ENCODE measurements at regions not wholly inside any gene's neighbourhood (a gene's known extent, or its start where the extent isn't known, plus 50 kb on each side); places are given as distances from the start of the nearest gene placed in this dataset.

GRCh38 chr11:43574949-43575912 is 105.3 kb upstream of the HSD17B12 start:
- H3K27ac ChIP-seq: no peak overlapping the region
- no peak for DNase-seq (ENCODE audit: low read depth, low spot score)

- DNase-seq (ENCODE audit: low read depth, low spot score): no peak
Measured at GRCh38 chr11:43575913-43576310, 104.6 kb upstream of the HSD17B12 start.

GRCh38 chr11:43576320-43576802 is 104.2 kb upstream of the HSD17B12 start:
- DNase-seq (ENCODE audit: low read depth, low spot score): no peak
- no peak overlapping the region for H3K27ac ChIP-seq

More at GRCh38 chr11:43575913-43576310, 104.6 kb upstream of the HSD17B12 start:
- H3K27ac ChIP-seq: no peak overlapping the region

- no peak overlapping the region for H3K27ac ChIP-seq
- DNase-seq (ENCODE audit: low read depth, low spot score): no peak
Measured at GRCh38 chr11:43576803-43577521, 103.6 kb upstream of the HSD17B12 start.

- no peak overlapping the region for H3K27ac ChIP-seq
- no peak for DNase-seq (ENCODE audit: low read depth, low spot score)
Measured at GRCh38 chr11:43577566-43578264, 102.8 kb upstream of the HSD17B12 start.

GRCh38 chr11:43578346-43579170 is 102.0 kb upstream of the HSD17B12 start:
- peak; percentile 14 for DNase-seq (ENCODE audit: low read depth, low spot score)
- H3K27ac ChIP-seq: no peak overlapping the region

GRCh38 chr11:43579171-43579918 is 101.2 kb upstream of the HSD17B12 start:
- no peak overlapping the region for H3K27ac ChIP-seq
- no peak for DNase-seq (ENCODE audit: low read depth, low spot score)

- no peak overlapping the region for H3K27ac ChIP-seq
- no peak for DNase-seq (ENCODE audit: low read depth, low spot score)
Measured at GRCh38 chr11:43579919-43580276, 100.6 kb upstream of the HSD17B12 start.

GRCh38 chr11:43580735-43581369 is 99.7 kb upstream of the HSD17B12 start:
- no peak overlapping the region for H3K27ac ChIP-seq
- no peak for DNase-seq (ENCODE audit: low read depth, low spot score)

- no peak for DNase-seq (ENCODE audit: low read depth, low spot score)
- H3K27ac ChIP-seq: no peak overlapping the region
Measured at GRCh38 chr11:43581370-43582023, 99.0 kb upstream of the HSD17B12 start.

- no peak overlapping the region for H3K27ac ChIP-seq
- no peak for DNase-seq (ENCODE audit: low read depth, low spot score)
Measured at GRCh38 chr11:43582024-43582862, 98.3 kb upstream of the HSD17B12 start.

GRCh38 chr11:43582863-43583462 is 97.6 kb upstream of the HSD17B12 start:
- H3K27ac ChIP-seq: no peak overlapping the region
- DNase-seq (ENCODE audit: low read depth, low spot score): no peak

- no peak for DNase-seq (ENCODE audit: low read depth, low spot score)
- no peak overlapping the region for H3K27ac ChIP-seq
Measured at GRCh38 chr11:43583548-43583947, 97.0 kb upstream of the HSD17B12 start.

- no peak overlapping the region for H3K27ac ChIP-seq
Measured at GRCh38 chr11:43585877-43586608, 94.5 kb upstream of the HSD17B12 start.

GRCh38 chr11:43589601-43590250 is 90.8 kb upstream of the HSD17B12 start:
- DNase-seq (ENCODE audit: low read depth, low spot score): peak; percentile 68
- no peak overlapping the region for H3K27ac ChIP-seq

More at GRCh38 chr11:43585877-43586608, 94.5 kb upstream of the HSD17B12 start:
- no peak for DNase-seq (ENCODE audit: low read depth, low spot score)

GRCh38 chr11:43601511-43601910 is 79.0 kb upstream of the HSD17B12 start:
- H3K27ac ChIP-seq: no peak overlapping the region
- no peak for DNase-seq (ENCODE audit: low read depth, low spot score)
